Activated T-cell treated with anti-CD3 and anti-CD28 coated beads, Interleukin-2, amount 50 U/mL, for 72 hours (primary cell): ENCODE measurements at regions not wholly inside any gene's neighbourhood (a gene's known extent, or its start where the extent isn't known, plus 50 kb on each side); places are given as distances from the start of the nearest gene placed in this dataset.

Experiments used
- ATAC-seq, 2 donors: fragments of 150-1000 bp; cut with Tn5 transposase; replicated peaks in 1 of 2; 2 replicates each; pipeline ENCODE4 v1.10.0; 2021; ENCODE audit warnings: moderate library complexity in 2 of 2, mild to moderate bottlenecking in 1 of 2
- DNase-seq, 2 donors: peaks; one replicate each; pipeline ENCODE4 v3.0.0; 2021 to 2022; ENCODE audit warnings: mixed read lengths in 1 of 2
- H3K27ac Mint-ChIP-seq: one replicate; pipeline ENCODE4 v1.8.0; 2022; ENCODE audit warnings: mild to moderate bottlenecking, moderate library complexity, mixed read lengths
- H3K27me3 Mint-ChIP-seq: one replicate; pipeline ENCODE4 v1.8.0; 2022; ENCODE audit warnings: low read depth, mixed read lengths
- H3K36me3 Mint-ChIP-seq, 2 donors: one replicate each; pipeline ENCODE4 v1.8.0; 2022; ENCODE audit warnings: mixed read lengths in 2 of 2, mild to moderate bottlenecking in 1 of 2; ENCODE audit not compliant: insufficient read depth in 2 of 2
- H3K4me1 Mint-ChIP-seq: one replicate; pipeline ENCODE4 v1.8.0; 2022; ENCODE audit warnings: low read depth, mixed read lengths
- H3K4me3 Mint-ChIP-seq, 2 donors: one replicate each; pipeline ENCODE4 v1.8.0; 2022; ENCODE audit warnings: mild to moderate bottlenecking in 2 of 2, mixed read lengths in 2 of 2, moderate library complexity in 2 of 2
- H3K9me3 Mint-ChIP-seq, 2 donors: one replicate each; pipeline ENCODE4 v1.8.0; 2022; ENCODE audit warnings: mixed read lengths in 2 of 2

GRCh38 chr2:20515290-20516220, 68.7 kb downstream of the RHOB start:
- ATAC-seq: no peak
- peaks cover 2 to 5% of the 10 kb centered on the region in 2 donors for H3K9me3 Mint-ChIP-seq
- no peak overlapping the region for H3K4me3 Mint-ChIP-seq
- no peak overlapping the region for H3K27ac Mint-ChIP-seq
- peaks cover 9% of the 10 kb centered on the region for H3K27me3 Mint-ChIP-seq
- peaks cover 3% of the 10 kb centered on the region in 2 donors for H3K36me3 Mint-ChIP-seq
- no peak for DNase-seq
- H3K4me1 Mint-ChIP-seq: peaks cover 6% of the 10 kb centered on the region

GRCh38 chr2:20516291-20516645, 69.4 kb downstream of the RHOB start:
- no peak overlapping the region for H3K27ac Mint-ChIP-seq
- peaks cover 2 to 5% of the 10 kb centered on the region in 2 donors for H3K9me3 Mint-ChIP-seq
- H3K4me3 Mint-ChIP-seq: no peak overlapping the region
- DNase-seq: no peak
- peaks cover 9% of the 10 kb centered on the region for H3K27me3 Mint-ChIP-seq
- H3K36me3 Mint-ChIP-seq: peaks cover 3% of the 10 kb centered on the region in 2 donors
- peaks cover 6% of the 10 kb centered on the region for H3K4me1 Mint-ChIP-seq
- no peak for ATAC-seq

GRCh38 chr2:20516646-20517341, 69.9 kb downstream of the RHOB start:
- H3K9me3 Mint-ChIP-seq: peaks cover 2 to 5% of the 10 kb centered on the region in 2 donors
- H3K36me3 Mint-ChIP-seq: peaks cover 3% of the 10 kb centered on the region in 2 donors
- no peak overlapping the region for H3K27ac Mint-ChIP-seq
- H3K27me3 Mint-ChIP-seq: peaks cover 9% of the 10 kb centered on the region
- ATAC-seq: peak in 1 of 2 donors; percentile 52
- no peak overlapping the region for H3K4me3 Mint-ChIP-seq
- peaks cover 6% of the 10 kb centered on the region for H3K4me1 Mint-ChIP-seq
- DNase-seq: peak in 1 of 2 donors; percentile 6

- peaks cover 3% of the 10 kb centered on the region in 2 donors for H3K36me3 Mint-ChIP-seq
These were observed 72.4 kb downstream of the RHOB start for GRCh38 chr2:20519309-20519708.

GRCh38 chr2:20520128-20520527, 73.3 kb downstream of the RHOB start:
- peaks cover 0 to 2% of the 10 kb centered on the region in 2 donors for H3K36me3 Mint-ChIP-seq
- no peak overlapping the region for H3K27ac Mint-ChIP-seq
- peaks cover 9% of the 10 kb centered on the region for H3K27me3 Mint-ChIP-seq
- peaks cover 0 to 3% of the 10 kb centered on the region in 2 donors for H3K9me3 Mint-ChIP-seq
- no peak for ATAC-seq
- H3K4me1 Mint-ChIP-seq: peaks cover 6% of the 10 kb centered on the region
- no peak overlapping the region for H3K4me3 Mint-ChIP-seq
- no peak for DNase-seq

More at GRCh38 chr2:20519309-20519708, 72.4 kb downstream of the RHOB start:
- no peak for DNase-seq
- Mint-ChIP-seq H3K4me3 (no peak overlapping the region), H3K9me3 (peaks cover 2 to 5% of the 10 kb centered on the region in 2 donors), H3K27me3 (peaks cover 3% of the 10 kb centered on the region), H3K4me1 (peaks cover 6% of the 10 kb centered on the region), H3K27ac (no peak overlapping the region)
- ATAC-seq: no peak

GRCh38 chr2:20521193-20521592, 74.3 kb downstream of the RHOB start:
- H3K27ac Mint-ChIP-seq: no peak overlapping the region
- H3K9me3 Mint-ChIP-seq: no peaks in the 10 kb centered on the region

GRCh38 chr2:20521682-20522189, 74.9 kb downstream of the RHOB start:
- peaks cover 9% of the 10 kb centered on the region for H3K27me3 Mint-ChIP-seq
- no peak overlapping the region for H3K4me3 Mint-ChIP-seq
- H3K9me3 Mint-ChIP-seq: no peaks in the 10 kb centered on the region

More at GRCh38 chr2:20521193-20521592, 74.3 kb downstream of the RHOB start:
- DNase-seq (no peak), ATAC-seq (no peak)
- H3K36me3 Mint-ChIP-seq: no peaks in the 10 kb centered on the region
- H3K4me1 Mint-ChIP-seq: peaks cover 6% of the 10 kb centered on the region
- no peak overlapping the region for H3K4me3 Mint-ChIP-seq
- H3K27me3 Mint-ChIP-seq: peaks cover 9% of the 10 kb centered on the region

GRCh38 chr2:20523073-20523798, 76.4 kb downstream of the RHOB start:
- no peak overlapping the region for H3K4me3 Mint-ChIP-seq
- H3K36me3 Mint-ChIP-seq: no peaks in the 10 kb centered on the region
- DNase-seq (no peak), ATAC-seq (no peak)
- no peaks in the 10 kb centered on the region for H3K4me1 Mint-ChIP-seq
- peaks cover 9% of the 10 kb centered on the region for H3K27me3 Mint-ChIP-seq
- H3K9me3 Mint-ChIP-seq: no peaks in the 10 kb centered on the region
- no peak overlapping the region for H3K27ac Mint-ChIP-seq

More at GRCh38 chr2:20521682-20522189, 74.9 kb downstream of the RHOB start:
- Mint-ChIP-seq H3K36me3 (no peaks in the 10 kb centered on the region), H3K4me1 (peaks cover 1% of the 10 kb centered on the region), H3K27ac (no peak overlapping the region)
- ATAC-seq: no peak
- DNase-seq: no peak

- Mint-ChIP-seq H3K36me3 (no peaks in the 10 kb centered on the region), H3K4me1 (no peaks in the 10 kb centered on the region), H3K9me3 (no peaks in the 10 kb centered on the region), H3K27me3 (peaks cover 9% of the 10 kb centered on the region), H3K27ac (no peak overlapping the region), H3K4me3 (no peak overlapping the region)
- DNase-seq: no peak
- ATAC-seq: no peak
These were observed 76.9 kb downstream of the RHOB start for GRCh38 chr2:20523799-20524187.

GRCh38 chr2:20524412-20525040, 77.7 kb downstream of the RHOB start:
- H3K27me3 Mint-ChIP-seq: peaks cover 9% of the 10 kb centered on the region
- H3K4me3 Mint-ChIP-seq: no peak overlapping the region
- ATAC-seq (no peak), DNase-seq (no peak)
- H3K36me3 Mint-ChIP-seq: no peaks in the 10 kb centered on the region
- H3K4me1 Mint-ChIP-seq: no peaks in the 10 kb centered on the region
- no peaks in the 10 kb centered on the region for H3K9me3 Mint-ChIP-seq
- H3K27ac Mint-ChIP-seq: no peak overlapping the region

GRCh38 chr2:20525041-20526035, 78.5 kb downstream of the RHOB start:
- ATAC-seq (peak; percentile 37 to 62), DNase-seq (no peak)
- Mint-ChIP-seq H3K36me3 (no peaks in the 10 kb centered on the region), H3K27ac (no peak overlapping the region), H3K4me1 (no peaks in the 10 kb centered on the region), H3K4me3 (no peak overlapping the region), H3K27me3 (peaks cover 9% of the 10 kb centered on the region), H3K9me3 (no peaks in the 10 kb centered on the region)
